ENCODE measurements at regions not wholly inside any gene's neighbourhood (a gene's known extent, or its start where the extent isn't known, plus 50 kb on each side); places are given as distances from the start of the nearest gene placed in this dataset.
A peak's percentile ranks its signal among the peaks of the same experiment; 100 is the strongest.

DNA sequence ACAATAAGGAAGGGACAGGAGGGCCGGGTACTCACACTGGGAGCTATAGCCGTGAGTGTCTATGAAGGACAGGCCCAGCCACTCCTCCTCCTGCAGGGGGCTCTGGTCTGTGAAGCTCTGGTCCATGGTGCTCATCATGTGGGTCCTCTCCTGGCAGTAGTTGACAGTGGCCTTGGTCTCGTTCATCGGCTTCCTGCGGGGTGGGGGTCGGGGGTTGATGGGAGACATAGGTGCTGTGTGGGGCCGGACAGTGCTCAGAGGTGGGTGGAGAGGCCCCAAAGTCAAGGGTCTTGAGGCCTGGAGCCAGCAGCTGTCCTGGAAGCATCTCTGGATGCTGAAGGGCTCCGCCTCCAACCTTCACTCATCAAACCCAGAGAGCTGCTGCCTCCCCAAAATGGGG lies 260.4 kb downstream of the PTPRU start:
- Histone ChIP-seq H3K27me3 (ENCODE audit: insufficient read depth, low read depth, severe bottlenecking) (no peaks in the 10 kb centered on the region), H3K36me3 (no peaks in the 10 kb centered on the region), H3K27ac (no peak overlapping the region), H3K4me3 (ENCODE audit: low read depth, low read length) (no peak overlapping the region), H3K9me3 (ENCODE audit: severe bottlenecking) (peaks cover 5% of the 10 kb centered on the region)
- no peak for DNase-seq
- TF ChIP-seq, protein P1, sequence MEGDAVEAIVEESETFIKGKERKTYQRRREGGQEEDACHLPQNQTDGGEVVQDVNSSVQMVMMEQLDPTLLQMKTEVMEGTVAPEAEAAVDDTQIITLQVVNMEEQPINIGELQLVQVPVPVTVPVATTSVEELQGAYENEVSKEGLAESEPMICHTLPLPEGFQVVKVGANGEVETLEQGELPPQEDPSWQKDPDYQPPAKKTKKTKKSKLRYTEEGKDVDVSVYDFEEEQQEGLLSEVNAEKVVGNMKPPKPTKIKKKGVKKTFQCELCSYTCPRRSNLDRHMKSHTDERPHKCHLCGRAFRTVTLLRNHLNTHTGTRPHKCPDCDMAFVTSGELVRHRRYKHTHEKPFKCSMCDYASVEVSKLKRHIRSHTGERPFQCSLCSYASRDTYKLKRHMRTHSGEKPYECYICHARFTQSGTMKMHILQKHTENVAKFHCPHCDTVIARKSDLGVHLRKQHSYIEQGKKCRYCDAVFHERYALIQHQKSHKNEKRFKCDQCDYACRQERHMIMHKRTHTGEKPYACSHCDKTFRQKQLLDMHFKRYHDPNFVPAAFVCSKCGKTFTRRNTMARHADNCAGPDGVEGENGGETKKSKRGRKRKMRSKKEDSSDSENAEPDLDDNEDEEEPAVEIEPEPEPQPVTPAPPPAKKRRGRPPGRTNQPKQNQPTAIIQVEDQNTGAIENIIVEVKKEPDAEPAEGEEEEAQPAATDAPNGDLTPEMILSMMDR (IDR thresholded peaks at IDR 0.05; ENCODE audit: low read depth, low read length): 0 out of 2 replicates have a peak, but pooled peaks have one; percentile 21

DNA sequence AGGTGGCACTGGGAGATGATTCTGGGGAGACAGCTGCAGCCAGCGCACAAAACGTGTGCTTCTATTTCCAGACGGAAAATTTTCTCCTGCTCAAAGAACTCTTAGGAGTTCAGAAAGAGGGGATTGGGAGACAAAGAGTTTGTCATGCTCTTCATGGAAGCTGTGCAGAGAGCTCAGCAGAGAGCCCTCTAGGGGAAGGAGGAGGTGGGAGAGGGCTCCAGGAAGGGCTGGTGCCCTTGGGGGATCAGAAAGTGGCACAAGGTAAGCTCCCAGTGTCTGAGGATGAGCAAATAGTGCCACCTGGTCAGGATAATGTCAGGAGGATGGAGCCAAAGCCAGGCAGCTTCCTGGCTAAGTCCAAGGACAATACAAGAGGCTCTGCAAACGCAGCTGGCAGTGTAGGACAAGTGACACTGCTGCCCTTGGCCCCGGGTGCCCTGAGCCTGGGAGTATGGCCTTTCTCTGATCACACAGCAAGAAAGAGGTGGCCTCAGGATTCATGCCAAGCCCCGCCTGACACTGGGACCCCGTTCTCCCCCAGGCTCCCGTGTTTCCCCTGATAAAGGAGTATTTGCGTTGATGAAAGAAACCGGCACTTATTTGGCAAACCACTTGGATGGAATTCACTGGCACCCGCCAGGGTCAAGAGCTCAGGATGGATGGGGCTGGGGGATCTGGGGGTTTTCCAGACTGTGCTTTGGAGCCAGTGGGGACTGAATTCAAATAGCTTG lies 254.0 kb downstream of the PTPRU start:
- H3K27ac ChIP-seq: no peak overlapping the region; the same call in 1 of the 2 replicates
- TF ChIP-seq, protein P1 (IDR thresholded peaks at IDR 0.05; ENCODE audit: low read depth, low read length): peak; percentile 41; the same call in 1 of the 2 replicates
- no peak overlapping the region for H3K4me3 ChIP-seq (ENCODE audit: low read depth, low read length)
- H3K36me3 ChIP-seq: no peaks in the 10 kb centered on the region
- peak; percentile 34 for DNase-seq
- no peaks in the 10 kb centered on the region for H3K27me3 ChIP-seq (ENCODE audit: insufficient read depth, low read depth, severe bottlenecking)
- H3K9me3 ChIP-seq (ENCODE audit: severe bottlenecking): peaks cover 5% of the 10 kb centered on the region

- Histone ChIP-seq H3K36me3 (no peaks in the 10 kb centered on the region), H3K9me3 (ENCODE audit: severe bottlenecking) (peaks cover 3% of the 10 kb centered on the region), H3K4me3 (ENCODE audit: low read depth, low read length) (no peak overlapping the region), H3K27me3 (ENCODE audit: insufficient read depth, low read depth, severe bottlenecking) (no peaks in the 10 kb centered on the region), H3K27ac (no peak overlapping the region)
- TF ChIP-seq, protein P1 (IDR thresholded peaks at IDR 0.05; ENCODE audit: low read depth, low read length): no peak
- no peak for DNase-seq
Measured at GRCh38 chr1:29489471-29489870, 253.1 kb downstream of the PTPRU start.

GRCh38 chr1:29488794-29489311 lies 252.5 kb downstream of the PTPRU start:
- Histone ChIP-seq H3K36me3 (no peaks in the 10 kb centered on the region), H3K27ac (no peak overlapping the region), H3K9me3 (ENCODE audit: severe bottlenecking) (no peaks in the 10 kb centered on the region), H3K4me3 (ENCODE audit: low read depth, low read length) (no peak overlapping the region), H3K27me3 (ENCODE audit: insufficient read depth, low read depth, severe bottlenecking) (no peaks in the 10 kb centered on the region)
- TF ChIP-seq, protein P1 (IDR thresholded peaks at IDR 0.05; ENCODE audit: low read depth, low read length): no peak
- no peak for DNase-seq

DNA sequence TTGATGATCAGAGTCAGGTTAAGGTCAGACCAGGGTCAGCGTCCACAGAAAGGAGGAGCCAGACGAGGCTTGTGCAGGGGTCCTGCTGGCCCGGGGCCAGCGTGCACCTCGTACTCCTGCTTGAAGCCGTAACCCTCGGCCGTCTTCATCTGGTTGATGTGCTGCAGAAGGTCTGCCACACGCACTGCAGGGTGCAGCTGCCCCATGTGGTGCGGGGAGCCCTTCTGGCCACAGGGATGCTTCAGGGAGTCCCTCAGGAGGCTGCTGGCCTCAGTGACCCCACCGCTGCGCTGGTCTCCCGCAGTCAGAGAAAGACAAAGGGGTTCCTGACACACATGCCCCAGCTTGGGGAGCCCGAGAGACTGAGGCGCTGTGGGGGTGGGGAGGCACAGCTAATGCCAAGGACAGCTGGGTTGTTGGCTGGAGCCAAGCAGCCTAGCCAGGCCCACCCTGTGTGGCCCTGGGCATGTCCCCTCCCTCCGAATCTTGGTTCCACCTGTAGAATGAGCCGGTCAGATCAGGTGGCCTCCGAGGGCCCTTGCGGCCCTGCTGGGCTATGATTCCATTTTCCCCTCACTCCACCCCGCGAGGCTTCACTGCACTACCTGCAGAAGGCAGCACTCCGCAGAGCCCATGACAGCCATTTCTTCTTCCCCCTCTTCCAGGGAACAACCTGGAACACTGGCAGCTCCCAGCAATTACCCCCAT lies 251.9 kb downstream of the PTPRU start:
- TF ChIP-seq, protein P1 (IDR thresholded peaks at IDR 0.05; ENCODE audit: low read depth, low read length): no peak
- Histone ChIP-seq H3K9me3 (ENCODE audit: severe bottlenecking) (no peaks in the 10 kb centered on the region), H3K4me3 (ENCODE audit: low read depth, low read length) (no peak overlapping the region), H3K27ac (no peak overlapping the region), H3K36me3 (no peaks in the 10 kb centered on the region), H3K27me3 (ENCODE audit: insufficient read depth, low read depth, severe bottlenecking) (no peaks in the 10 kb centered on the region)
- no peak for DNase-seq
